ENCODE measurements at regions not wholly inside any gene's neighbourhood (a gene's known extent, or its start where the extent isn't known, plus 50 kb on each side); places are given as distances from the start of the nearest gene placed in this dataset.

- no peak for TF ChIP-seq CTCF (IDR thresholded peaks at IDR 0.05; ENCODE audit: low read depth, low read length, poor library complexity, severe bottlenecking)
- TF ChIP-seq EZH2phosphoT487 (IDR thresholded peaks at IDR 0.05; ENCODE audit: borderline replicate concordance, low read length), result no peak
Observed at GRCh38 chr14:53531730-53532129, 378.6 kb upstream of the DDHD1 start.

Measured in DOHH2 (cell line).